Kidney tubule cell (primary cell): ENCODE measurements at regions not wholly inside any gene's neighbourhood (a gene's known extent, or its start where the extent isn't known, plus 50 kb on each side); places are given as distances from the start of the nearest gene placed in this dataset.

Source experiments
- DNase-seq: peaks from one replicate; pipeline ENCODE4 v3.0.0-alpha.2; 2018; ENCODE audit warnings: low spot score

DNA sequence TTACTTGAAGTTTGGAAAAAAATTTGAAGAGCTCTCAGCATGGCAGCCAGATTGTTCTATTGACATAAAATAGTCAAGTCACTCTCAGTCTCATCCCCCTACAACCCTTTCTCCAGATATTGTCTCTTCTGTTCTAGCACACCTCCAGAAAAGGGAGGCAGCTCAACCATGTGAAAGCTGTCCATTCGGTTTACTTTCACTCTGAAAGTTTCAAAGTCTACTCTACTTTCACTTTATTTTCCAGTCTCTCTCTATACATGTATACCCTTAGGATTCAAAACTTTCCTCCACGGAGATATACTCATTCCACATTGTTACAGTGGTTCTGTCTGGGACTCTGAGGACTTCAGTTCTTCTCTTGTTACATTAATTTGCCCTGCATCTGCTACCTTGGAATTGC, 111.0 kb upstream of the STAC start:
- no peak for DNase-seq

- no peak for DNase-seq
Measured at GRCh38 chr3:36282766-36283165, 97.5 kb upstream of the STAC start.

DNA sequence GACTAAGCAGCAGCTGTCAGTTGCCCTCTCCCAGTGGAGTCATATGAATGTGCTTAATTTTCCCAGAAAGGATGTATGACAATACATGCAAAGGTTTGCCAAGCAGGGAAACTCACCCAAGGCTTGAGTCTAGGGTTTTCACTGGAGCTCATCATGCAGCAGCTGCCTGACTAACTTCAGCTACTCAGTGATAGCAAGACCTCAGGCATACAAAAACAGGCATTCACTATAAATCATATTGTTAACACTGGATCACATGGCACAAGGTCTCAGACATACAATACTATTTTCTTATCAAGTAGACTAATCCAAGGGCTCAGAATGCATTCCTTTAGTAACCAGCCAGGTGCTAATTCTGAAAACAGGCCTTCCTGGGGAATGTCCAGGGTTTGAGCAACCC, 85.0 kb upstream of the STAC start:
- peak; percentile 13 for DNase-seq

DNA sequence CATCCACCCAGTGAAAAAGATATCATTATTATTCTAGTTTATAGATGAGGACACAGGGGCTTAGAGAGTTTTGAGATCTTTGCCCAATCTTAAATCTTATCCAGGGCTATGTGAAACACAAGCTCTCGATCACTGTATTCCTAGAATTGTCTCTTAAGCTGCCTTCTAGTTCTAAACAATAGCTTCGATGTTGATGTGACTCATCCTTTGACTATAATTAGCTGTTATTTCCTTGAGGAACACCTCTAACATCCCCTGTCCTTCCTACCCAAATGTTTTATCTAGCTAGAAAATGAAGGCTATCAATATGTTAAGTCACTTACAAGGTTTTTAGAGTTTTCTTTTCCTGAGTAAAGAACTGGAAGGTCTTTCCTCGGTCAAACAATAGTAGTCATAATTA, 83.1 kb upstream of the STAC start:
- no peak for DNase-seq

- no peak for DNase-seq
Measured at GRCh38 chr3:36298188-36298587, 82.1 kb upstream of the STAC start.

GRCh38 chr3:36302158-36302509, 78.2 kb upstream of the STAC start:
- DNase-seq: no peak

DNA sequence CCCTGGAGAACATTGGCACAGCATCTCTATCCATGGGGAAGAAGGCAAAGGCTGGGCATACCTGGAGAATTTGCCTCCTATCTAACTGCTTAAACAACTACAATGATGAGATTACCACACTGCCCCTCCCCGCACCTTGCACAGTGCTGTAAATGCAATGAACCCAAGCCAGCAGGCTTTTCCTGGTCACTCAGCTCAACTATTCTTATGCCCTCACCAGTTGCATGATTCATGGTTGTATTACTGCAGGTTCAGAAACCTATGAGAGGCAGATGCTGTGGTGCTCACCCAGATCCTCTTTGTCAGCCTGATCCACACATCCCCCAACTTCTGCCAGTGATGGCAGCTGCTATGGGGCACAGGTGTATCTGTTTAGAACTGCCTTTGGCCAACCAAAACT, 77.7 kb upstream of the STAC start:
- DNase-seq: peak; percentile 86

DNA sequence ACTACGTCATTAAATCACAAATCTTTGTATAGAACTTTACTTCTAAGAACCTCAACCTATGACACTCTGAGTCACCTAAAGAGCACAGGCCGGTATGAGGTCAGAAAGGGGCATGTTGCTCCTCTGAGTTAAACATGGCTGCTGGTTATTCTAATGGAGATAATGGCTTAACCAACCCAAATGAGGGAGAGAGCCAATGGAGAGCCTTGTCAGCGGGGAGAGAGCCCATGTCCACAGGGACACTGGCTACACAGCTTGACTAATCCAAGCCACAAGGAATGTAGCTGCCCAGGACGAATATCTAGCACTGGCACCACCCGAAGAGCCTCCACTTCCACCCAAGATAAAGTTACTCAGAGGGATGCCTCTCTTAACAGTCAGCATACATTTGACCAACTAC, 77.0 kb upstream of the STAC start:
- peak; percentile 56 for DNase-seq

DNA sequence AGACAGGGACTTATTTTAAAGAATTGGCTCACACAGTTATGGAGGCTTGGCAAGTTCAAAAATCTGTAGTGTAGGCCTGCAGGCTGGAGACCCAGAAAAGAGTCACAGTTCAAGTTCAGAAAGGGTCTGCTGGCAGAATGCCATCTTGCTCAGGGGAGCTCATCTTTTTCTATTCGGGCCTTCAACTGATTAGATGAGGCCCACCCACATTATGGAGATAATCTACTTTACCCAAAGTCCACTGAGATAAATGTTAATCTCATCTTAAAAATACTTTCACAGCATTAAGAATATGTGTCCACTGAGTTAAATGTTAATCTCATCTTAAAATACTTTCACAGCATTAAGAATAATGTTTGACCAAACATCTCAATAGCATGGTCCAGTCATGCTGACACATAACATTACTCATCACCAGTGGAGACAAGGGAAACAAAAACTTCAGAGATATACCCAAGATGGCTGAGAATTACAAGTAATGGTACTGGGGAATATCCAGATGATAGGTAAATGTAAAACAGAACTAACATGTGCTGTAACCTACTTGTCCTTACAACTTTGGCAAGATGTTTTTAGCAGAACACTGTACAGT, 74.3 kb upstream of the STAC start:
- peak; percentile 93 for DNase-seq

GRCh38 chr3:36309092-36309491, 71.2 kb upstream of the STAC start:
- DNase-seq: no peak

- peak; percentile 48 for DNase-seq
Measured at GRCh38 chr3:36312351-36312750, 68.0 kb upstream of the STAC start.

DNA sequence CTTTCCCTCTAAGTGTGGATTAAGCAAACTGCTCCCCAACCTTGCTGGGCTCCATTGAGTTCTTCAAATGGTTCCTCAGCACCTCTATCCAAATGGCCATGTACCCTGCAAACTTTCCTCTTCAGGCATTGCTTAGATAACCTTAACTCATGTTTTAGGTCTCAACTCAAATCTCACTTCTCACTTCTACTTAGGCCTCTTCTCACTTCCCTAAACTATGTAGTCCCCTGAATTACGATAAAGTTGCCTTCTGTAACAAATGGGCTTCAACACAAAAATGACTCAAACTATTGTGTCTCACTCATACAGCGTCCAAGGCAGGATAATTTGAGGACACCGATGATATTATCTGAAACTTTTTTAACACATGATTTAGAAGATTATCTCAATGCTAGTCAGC, 62.4 kb upstream of the STAC start:
- DNase-seq: no peak

DNA sequence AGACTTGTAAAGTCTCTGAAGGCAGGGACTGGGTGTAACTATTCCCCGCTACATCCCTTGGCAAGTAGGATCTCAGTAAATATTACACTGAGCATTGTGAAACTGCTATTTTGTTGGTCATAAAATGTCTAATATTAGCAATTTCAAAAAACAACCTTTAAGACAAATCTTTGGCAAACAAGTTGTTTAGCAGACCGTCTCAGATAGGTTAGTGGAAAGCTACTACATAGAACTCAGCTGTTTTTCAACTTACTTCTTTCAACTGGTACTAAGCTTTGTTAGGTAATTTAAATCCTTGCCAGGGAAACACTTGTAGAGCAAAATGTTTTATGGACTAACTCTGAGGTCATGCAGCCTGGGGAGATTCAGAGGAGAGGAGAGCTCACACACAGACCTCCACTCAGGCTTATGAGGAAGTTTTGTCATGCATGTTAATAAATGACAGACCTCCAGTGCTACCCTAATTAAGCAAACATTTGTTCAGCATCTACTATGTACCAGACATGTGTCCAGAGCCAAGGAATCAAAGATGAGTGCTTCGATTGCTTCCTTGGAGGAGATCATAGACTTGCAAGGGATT, 61.6 kb upstream of the STAC start:
- DNase-seq: peak; percentile 86

DNA sequence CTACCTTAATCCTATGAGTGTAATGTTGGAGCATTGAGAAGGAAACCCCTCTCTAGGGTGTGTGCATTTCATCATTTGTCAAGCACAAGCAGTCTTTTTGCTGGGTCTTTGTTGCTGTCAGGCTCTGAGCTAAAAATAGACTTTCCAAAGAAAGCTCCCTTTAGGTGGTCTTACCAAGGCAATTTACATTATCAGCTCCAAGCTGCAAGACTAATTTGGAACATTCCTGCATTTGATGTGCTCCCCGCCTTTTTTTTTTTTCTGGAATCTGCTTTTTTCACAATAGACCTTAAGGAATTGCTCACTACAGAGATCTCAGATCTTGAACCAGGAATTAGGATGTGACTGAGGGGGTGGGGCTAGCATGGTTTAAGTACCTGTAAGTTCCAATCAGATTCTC, 60.6 kb upstream of the STAC start:
- no peak for DNase-seq
